Panc1 (cell line): ENCODE measurements at regions not wholly inside any gene's neighbourhood (a gene's known extent, or its start where the extent isn't known, plus 50 kb on each side); places are given as distances from the start of the nearest gene placed in this dataset.

Experiments used
- ATAC-seq: fragments of 200-7000 bp; cut with Tn5 transposase; 2 replicates; pipeline ENCODE4 v1.9.1; 2020; ENCODE audit warnings: mild to moderate bottlenecking, moderate library complexity
- BruUV-seq: library from RNA; stranded (reverse); fragments of 400-500 nt; replicated peaks from 2 replicates; lab custom pipeline; 2021; lab: Mats Ljungman, UMichigan
- CTCF ChIA-PET: fragments of 300-600 bp; sonication (Branson Sonifier 250); formaldehyde crosslinking; loops from one replicate; lab custom pipeline; 2022; ENCODE audit warnings: antibody characterized with exemption; lab: Charles Lee
- POLR2A ChIA-PET: fragments of 300-600 bp; sonication (Branson Sonifier 250); formaldehyde crosslinking; loops from one replicate; lab custom pipeline; 2022; ENCODE audit warnings: antibody characterized with exemption; lab: Charles Lee
- DNase-seq: peaks from one replicate; pipeline ENCODE4 v3.0.0-alpha.2; 2010; ENCODE audit warnings: low read depth, low spot score
- H3K27ac ChIP-seq: 2 replicates; pipeline ENCODE4 v1.5.1; 2011; ENCODE audit warnings: mild to moderate bottlenecking, low read length, inconsistent platforms
- H3K27me3 ChIP-seq: fragments of 200-500 bp; sonication (Bioruptor generic); 2 replicates; pipeline ENCODE4 v1.6.0; 2014; ENCODE audit warnings: low read length, inconsistent platforms; ENCODE audit not compliant: control insufficient read depth, insufficient read depth
- H3K36me3 ChIP-seq: fragments of 200-500 bp; sonication (Bioruptor generic); 2 replicates; pipeline ENCODE4 v1.5.1; 2014; ENCODE audit warnings: inconsistent platforms, mild to moderate bottlenecking, low read length, moderate library complexity; ENCODE audit not compliant: control insufficient read depth, insufficient read depth
- H3K4me1 ChIP-seq: 2 replicates; pipeline ENCODE4 v1.5.1; 2011; ENCODE audit warnings: inconsistent platforms, mild to moderate bottlenecking, low read length, moderate library complexity; ENCODE audit not compliant: control insufficient read depth, insufficient read depth
- H3K4me3 ChIP-seq, 2 experiments: 2 replicates each; pipeline ENCODE4 v1.5.1; 2011 to 2012; ENCODE audit warnings: low read depth in 2 of 2, low read length in 2 of 2, mild to moderate bottlenecking in 2 of 2, inconsistent platforms in 1 of 2, moderate library complexity in 1 of 2
- H3K9me3 ChIP-seq: fragments of 200-500 bp; sonication (Bioruptor generic); 2 replicates; pipeline ENCODE4 v1.5.1; 2014; ENCODE audit warnings: low read depth, mild to moderate bottlenecking, inconsistent platforms, low read length, moderate library complexity; ENCODE audit not compliant: control insufficient read depth, insufficient read depth
- POLR2AphosphoS5 ChIP-seq: IDR thresholded peaks from 2 replicates; pipeline ENCODE4 v1.6.1; 2012; ENCODE audit warnings: mild to moderate bottlenecking, low read depth, low read length, moderate library complexity
- SIN3A ChIP-seq: IDR thresholded peaks from 2 replicates; pipeline ENCODE4 v1.6.1; 2012; ENCODE audit warnings: low read depth, mild to moderate bottlenecking, low read length, moderate library complexity, borderline replicate concordance; ENCODE audit not compliant: insufficient read depth
- TCF7L2 ChIP-seq: IDR thresholded peaks from 2 replicates; pipeline ENCODE4 v1.6.1; 2011; ENCODE audit warnings: mild to moderate bottlenecking, low read depth, low read length, inconsistent platforms
- in situ Hi-C: cut with HindIII; loops from 2 replicates; pipeline ENCODE4 v1.10.0; 2016; ENCODE audit warnings: low sequenced_read_pairs, low pct_unique_long_range_greater_than_20kb
- intact Hi-C: fragments of 100-400 bp; cut with micrococcal nuclease; formaldehyde crosslinking; loops from one replicate; pipeline ENCODE4 v1.10.0; 2022; ENCODE audit not compliant: unreplicated experiment
- TF ChIP-seq, protein P1 (sequence below), 2 experiments: IDR thresholded peaks; 2 replicates each; pipeline ENCODE4 v1.6.1; 2011 to 2012; ENCODE audit warnings: low read depth in 2 of 2, control low read depth in 1 of 2, low read length in 1 of 2, mild to moderate bottlenecking in 1 of 2, moderate library complexity in 1 of 2; ENCODE audit not compliant: insufficient read depth in 1 of 2
- TF ChIP-seq, protein P2 (sequence below): fragments of 450-650 bp; IDR thresholded peaks from 2 replicates; pipeline ENCODE4 v1.5.1; 2017; ENCODE audit warnings: mild to moderate bottlenecking

DNA sequence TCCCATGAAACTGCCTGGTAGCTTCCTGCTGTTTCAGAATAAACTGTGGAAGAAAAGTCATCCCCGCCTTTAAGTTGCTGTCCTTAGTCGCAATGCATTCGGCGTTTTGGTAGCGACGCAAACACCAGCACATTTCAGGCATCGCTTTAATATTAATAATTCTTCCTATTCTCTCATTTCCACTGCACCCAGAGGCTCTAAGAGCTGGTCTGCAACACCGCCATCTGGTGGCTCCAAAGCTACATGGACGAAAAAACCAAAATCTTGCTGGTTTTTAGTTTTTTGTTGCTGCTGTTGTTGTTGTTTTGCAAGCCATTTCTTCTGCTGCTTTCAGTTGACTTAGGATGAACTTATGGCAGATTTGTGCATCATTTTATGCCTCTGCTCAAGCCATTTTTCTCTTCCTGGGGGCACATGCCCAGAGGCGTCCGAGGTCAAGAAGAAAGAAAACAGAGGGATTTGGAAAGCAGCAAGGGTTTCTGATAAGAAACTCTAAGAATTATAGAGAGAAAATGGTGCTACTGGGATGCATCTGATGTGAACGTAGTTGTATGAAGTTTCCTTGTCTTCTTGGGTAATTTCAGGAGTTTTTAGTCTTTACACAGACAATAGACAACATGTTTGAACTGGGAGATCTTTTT lies 345.4 kb upstream of the KIRREL3 start:
- intact Hi-C loops (no loop called here), in situ Hi-C loops (no loop called here)
- ATAC-seq (peak; percentile 58; the same call in 1 of the 2 replicates), DNase-seq (peak; percentile 22)
- Histone ChIP-seq H3K27ac (no peak overlapping the region), H3K4me3 (no peak overlapping the region), H3K36me3 (no peaks in the 10 kb centered on the region), H3K27me3 (peaks cover 2% of the 10 kb centered on the region), H3K9me3 (peaks cover 4% of the 10 kb centered on the region; the same call in 1 of the 2 replicates), H3K4me1 (no peaks in the 10 kb centered on the region; the same call in 1 of the 2 replicates)
- TF ChIP-seq, protein P1, sequence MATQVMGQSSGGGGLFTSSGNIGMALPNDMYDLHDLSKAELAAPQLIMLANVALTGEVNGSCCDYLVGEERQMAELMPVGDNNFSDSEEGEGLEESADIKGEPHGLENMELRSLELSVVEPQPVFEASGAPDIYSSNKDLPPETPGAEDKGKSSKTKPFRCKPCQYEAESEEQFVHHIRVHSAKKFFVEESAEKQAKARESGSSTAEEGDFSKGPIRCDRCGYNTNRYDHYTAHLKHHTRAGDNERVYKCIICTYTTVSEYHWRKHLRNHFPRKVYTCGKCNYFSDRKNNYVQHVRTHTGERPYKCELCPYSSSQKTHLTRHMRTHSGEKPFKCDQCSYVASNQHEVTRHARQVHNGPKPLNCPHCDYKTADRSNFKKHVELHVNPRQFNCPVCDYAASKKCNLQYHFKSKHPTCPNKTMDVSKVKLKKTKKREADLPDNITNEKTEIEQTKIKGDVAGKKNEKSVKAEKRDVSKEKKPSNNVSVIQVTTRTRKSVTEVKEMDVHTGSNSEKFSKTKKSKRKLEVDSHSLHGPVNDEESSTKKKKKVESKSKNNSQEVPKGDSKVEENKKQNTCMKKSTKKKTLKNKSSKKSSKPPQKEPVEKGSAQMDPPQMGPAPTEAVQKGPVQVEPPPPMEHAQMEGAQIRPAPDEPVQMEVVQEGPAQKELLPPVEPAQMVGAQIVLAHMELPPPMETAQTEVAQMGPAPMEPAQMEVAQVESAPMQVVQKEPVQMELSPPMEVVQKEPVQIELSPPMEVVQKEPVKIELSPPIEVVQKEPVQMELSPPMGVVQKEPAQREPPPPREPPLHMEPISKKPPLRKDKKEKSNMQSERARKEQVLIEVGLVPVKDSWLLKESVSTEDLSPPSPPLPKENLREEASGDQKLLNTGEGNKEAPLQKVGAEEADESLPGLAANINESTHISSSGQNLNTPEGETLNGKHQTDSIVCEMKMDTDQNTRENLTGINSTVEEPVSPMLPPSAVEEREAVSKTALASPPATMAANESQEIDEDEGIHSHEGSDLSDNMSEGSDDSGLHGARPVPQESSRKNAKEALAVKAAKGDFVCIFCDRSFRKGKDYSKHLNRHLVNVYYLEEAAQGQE (IDR thresholded peaks at IDR 0.05; ENCODE audit: insufficient read depth in 1 of 2, low read depth in 2 of 2, low read length in 1 of 2) = no peak
- TF ChIP-seq, protein P2, sequence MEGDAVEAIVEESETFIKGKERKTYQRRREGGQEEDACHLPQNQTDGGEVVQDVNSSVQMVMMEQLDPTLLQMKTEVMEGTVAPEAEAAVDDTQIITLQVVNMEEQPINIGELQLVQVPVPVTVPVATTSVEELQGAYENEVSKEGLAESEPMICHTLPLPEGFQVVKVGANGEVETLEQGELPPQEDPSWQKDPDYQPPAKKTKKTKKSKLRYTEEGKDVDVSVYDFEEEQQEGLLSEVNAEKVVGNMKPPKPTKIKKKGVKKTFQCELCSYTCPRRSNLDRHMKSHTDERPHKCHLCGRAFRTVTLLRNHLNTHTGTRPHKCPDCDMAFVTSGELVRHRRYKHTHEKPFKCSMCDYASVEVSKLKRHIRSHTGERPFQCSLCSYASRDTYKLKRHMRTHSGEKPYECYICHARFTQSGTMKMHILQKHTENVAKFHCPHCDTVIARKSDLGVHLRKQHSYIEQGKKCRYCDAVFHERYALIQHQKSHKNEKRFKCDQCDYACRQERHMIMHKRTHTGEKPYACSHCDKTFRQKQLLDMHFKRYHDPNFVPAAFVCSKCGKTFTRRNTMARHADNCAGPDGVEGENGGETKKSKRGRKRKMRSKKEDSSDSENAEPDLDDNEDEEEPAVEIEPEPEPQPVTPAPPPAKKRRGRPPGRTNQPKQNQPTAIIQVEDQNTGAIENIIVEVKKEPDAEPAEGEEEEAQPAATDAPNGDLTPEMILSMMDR = peak; percentile 83
- no peak for TF ChIP-seq TCF7L2
- CTCF ChIA-PET = interaction anchor here (0.6 kb wide), 2 partner anchors 1097 to 1419 kb away, joined by 3 to 5 read pairs; no protein-coding TSS in a partner anchor
- no TSS peak for BruUV-seq
- POLR2A ChIA-PET = no interaction called here

DNA sequence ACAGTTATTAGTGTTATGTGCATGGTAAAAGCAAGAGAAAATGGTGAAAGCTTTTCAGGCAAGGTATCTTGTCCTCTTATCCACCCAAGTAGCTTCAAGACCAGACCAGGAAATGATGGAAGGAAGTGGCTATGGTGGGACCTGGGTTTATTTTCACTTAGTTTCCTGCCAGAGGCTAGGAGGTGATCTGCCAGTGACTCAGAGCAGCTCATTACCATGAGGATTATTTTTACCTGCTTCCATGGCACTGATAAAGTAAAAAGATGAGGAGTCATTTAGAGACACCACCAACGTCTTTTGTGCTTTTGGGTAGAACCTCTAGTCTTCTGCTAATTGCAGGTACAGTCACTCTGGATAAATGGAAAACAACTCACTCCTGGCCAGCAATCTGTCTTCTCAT lies 339.9 kb upstream of the KIRREL3 start:
- intact Hi-C loops (no loop called here), in situ Hi-C loops (no loop called here)
- Histone ChIP-seq H3K27me3 (no peaks in the 10 kb centered on the region; the same call in 1 of the 2 replicates), H3K27ac (no peak overlapping the region), H3K4me3 (no peak overlapping the region), H3K4me1 (no peaks in the 10 kb centered on the region; the same call in 1 of the 2 replicates), H3K36me3 (no peaks in the 10 kb centered on the region), H3K9me3 (no peaks in the 10 kb centered on the region)
- POLR2A ChIA-PET = no interaction called here
- DNase-seq (no peak), ATAC-seq (no peak)
- TF ChIP-seq POLR2AphosphoS5 (no peak), TCF7L2 (no peak), SIN3A (no peak)
- TF ChIP-seq, protein P1 (IDR thresholded peaks at IDR 0.05; ENCODE audit: insufficient read depth in 1 of 2, low read depth in 2 of 2, low read length in 1 of 2) = no peak
- TF ChIP-seq, protein P2 = no peak
- CTCF ChIA-PET = no interaction called here
- no TSS peak for BruUV-seq
